Neural crest cell (in vitro differentiated cells): ENCODE measurements at regions not wholly inside any gene's neighbourhood (a gene's known extent, or its start where the extent isn't known, plus 50 kb on each side); places are given as distances from the start of the nearest gene placed in this dataset.

ENCODE experiments used
- DNase-seq: peaks from one replicate; pipeline ENCODE4 v3.0.0; 2021; ENCODE audit warnings: low read depth, mixed read lengths, low spot score
- H3K27ac Mint-ChIP-seq: one replicate; pipeline ENCODE4 v1.8.0; 2021; ENCODE audit warnings: mild to moderate bottlenecking, mixed read lengths; ENCODE audit not compliant: unreplicated experiment
- H3K27me3 Mint-ChIP-seq: 2 replicates; pipeline ENCODE4 v1.8.0; 2021; ENCODE audit warnings: low read depth, mild to moderate bottlenecking, mixed read lengths
- H3K36me3 Mint-ChIP-seq: 2 replicates; pipeline ENCODE4 v1.8.0; 2021; ENCODE audit warnings: low read depth, mild to moderate bottlenecking, mixed read lengths
- H3K4me1 Mint-ChIP-seq: 2 replicates; pipeline ENCODE4 v1.8.0; 2021; ENCODE audit warnings: mixed read lengths
- H3K4me3 Mint-ChIP-seq: one replicate; pipeline ENCODE4 v1.8.0; 2021; ENCODE audit warnings: mild to moderate bottlenecking, mixed read lengths
- H3K9me3 Mint-ChIP-seq: 2 replicates; pipeline ENCODE4 v1.8.0; 2021; ENCODE audit warnings: mixed read lengths
- CTCF ChIP-seq: fragments of 200-600 bp; sonication (generic); conservative IDR thresholded peaks from 2 replicates; pipeline ENCODE4 v1.5.0; 2021; ENCODE audit warnings: antibody characterized with exemption, mild to moderate bottlenecking

- Mint-ChIP-seq H3K9me3 (no peaks in the 10 kb centered on the region), H3K36me3 (peaks cover 5% of the 10 kb centered on the region), H3K4me1 (peaks cover 52% of the 10 kb centered on the region), H3K27me3 (no peaks in the 10 kb centered on the region), H3K27ac (peak overlapping the region; percentile 99), H3K4me3 (peak overlapping the region; percentile 100)
- peak; percentile 99 for DNase-seq
- TF ChIP-seq CTCF, result peak; percentile 35
Measured at GRCh38 chr13:50081679-50082425, 66.6 kb downstream of the KCNRG start.

GRCh38 chr13:50082426-50083281 lies 67.4 kb downstream of the KCNRG start:
- TF ChIP-seq CTCF, result peak; percentile 9
- Mint-ChIP-seq H3K4me1 (peaks cover 48% of the 10 kb centered on the region), H3K9me3 (no peaks in the 10 kb centered on the region), H3K36me3 (peaks cover 5% of the 10 kb centered on the region), H3K27ac (peak overlapping the region; percentile 61), H3K4me3 (peak overlapping the region; percentile 100), H3K27me3 (no peaks in the 10 kb centered on the region)
- DNase-seq, result peak; percentile 43

GRCh38 chr13:50085063-50085462 lies 69.8 kb downstream of the KCNRG start:
- Mint-ChIP-seq H3K4me3 (peak overlapping the region; percentile 100), H3K4me1 (peaks cover 28% of the 10 kb centered on the region), H3K9me3 (no peaks in the 10 kb centered on the region), H3K36me3 (peaks cover 5% of the 10 kb centered on the region), H3K27ac (no peak overlapping the region), H3K27me3 (no peaks in the 10 kb centered on the region)
- DNase-seq, result no peak
- peak; percentile 82 for TF ChIP-seq CTCF

GRCh38 chr13:50089633-50090032 lies 74.4 kb downstream of the KCNRG start:
- Mint-ChIP-seq H3K4me1 (peaks cover 9% of the 10 kb centered on the region), H3K36me3 (peaks cover 2% of the 10 kb centered on the region), H3K27me3 (no peaks in the 10 kb centered on the region), H3K27ac (no peak overlapping the region), H3K9me3 (no peaks in the 10 kb centered on the region), H3K4me3 (no peak overlapping the region)
- no peak for TF ChIP-seq CTCF
- DNase-seq, result no peak

GRCh38 chr13:50090211-50090610 lies 75.0 kb downstream of the KCNRG start:
- H3K4me3 Mint-ChIP-seq, result no peak overlapping the region
- H3K27ac Mint-ChIP-seq, result no peak overlapping the region
- no peak for DNase-seq
- H3K36me3 Mint-ChIP-seq, result peaks cover 2% of the 10 kb centered on the region
- peaks cover 3% of the 10 kb centered on the region for H3K4me1 Mint-ChIP-seq
- no peaks in the 10 kb centered on the region for H3K9me3 Mint-ChIP-seq
- no peak for TF ChIP-seq CTCF
- H3K27me3 Mint-ChIP-seq, result no peaks in the 10 kb centered on the region
